ENCODE measurements at regions not wholly inside any gene's neighbourhood (a gene's known extent, or its start where the extent isn't known, plus 50 kb on each side); places are given as distances from the start of the nearest gene placed in this dataset.

GRCh38 chr2:157952558-157952957, 76.4 kb upstream of the ACVR1 start:
- CTCF ChIA-PET = no interaction called here
- TF ChIP-seq CTCF (conservative IDR thresholded peaks at IDR 0.05; ENCODE audit: low read depth, low read length) (no peak), EZH2phosphoT487 (IDR thresholded peaks at IDR 0.05; ENCODE audit: borderline replicate concordance, low read length) (no peak), EZH2 (IDR thresholded peaks at IDR 0.05; ENCODE audit: low read length, unreplicated experiment) (no peak)
- H3K36me3 ChIP-seq (ENCODE audit: low read depth, low read length) = no peaks in the 10 kb centered on the region
- no peaks in the 10 kb centered on the region for H3K79me2 ChIP-seq (ENCODE audit: low read length)
- H3K9ac ChIP-seq (ENCODE audit: low read length) = no peak overlapping the region
- no peaks in the 10 kb centered on the region for H3K4me1 ChIP-seq (ENCODE audit: insufficient read depth, low read length)
- no TSS peak for BruUV-seq (replicated peaks)
- H3K4me3 ChIP-seq (ENCODE audit: low read length) = no peak overlapping the region
- no peaks in the 10 kb centered on the region for H4K20me1 ChIP-seq (ENCODE audit: low read length)
- no peak overlapping the region for H2AFZ ChIP-seq (ENCODE audit: low read length)
- H3K4me2 ChIP-seq (ENCODE audit: low read length) = no peak overlapping the region
- H3F3A ChIP-seq (ENCODE audit: low read length, unreplicated experiment) = no peaks in the 10 kb centered on the region
- intact Hi-C loops (cut with micrococcal nuclease) = no loop called here
- no peaks in the 10 kb centered on the region for H3K27me3 ChIP-seq (ENCODE audit: low read length)
- H3K9me3 ChIP-seq (ENCODE audit: low read length) = peaks cover 4% of the 10 kb centered on the region; the same call in 1 of the 2 replicates
- H3K9me2 ChIP-seq (replicated peaks; ENCODE audit: low read length) = no peaks in the 10 kb centered on the region
- POLR2A ChIA-PET (ENCODE audit: unreplicated experiment) = no interaction called here
- DNase-seq (no peak), ATAC-seq (no peak)
- no peak overlapping the region for H3K27ac ChIP-seq (ENCODE audit: low read length)

GRCh38 chr2:157948856-157949255, 72.7 kb upstream of the ACVR1 start:
- ATAC-seq (no peak), DNase-seq (no peak)
- Histone ChIP-seq H4K20me1 (ENCODE audit: low read length) (no peaks in the 10 kb centered on the region), H3K9me3 (ENCODE audit: low read length) (no peaks in the 10 kb centered on the region), H3K27me3 (ENCODE audit: low read length) (no peaks in the 10 kb centered on the region), H3K4me3 (ENCODE audit: low read length) (no peak overlapping the region), H3K36me3 (ENCODE audit: low read depth, low read length) (no peaks in the 10 kb centered on the region), H3F3A (ENCODE audit: low read length, unreplicated experiment) (no peaks in the 10 kb centered on the region), H3K27ac (ENCODE audit: low read length) (no peak overlapping the region), H3K4me2 (ENCODE audit: low read length) (no peak overlapping the region), H2AFZ (ENCODE audit: low read length) (no peak overlapping the region), H3K79me2 (ENCODE audit: low read length) (no peaks in the 10 kb centered on the region), H3K4me1 (ENCODE audit: insufficient read depth, low read length) (no peaks in the 10 kb centered on the region), H3K9ac (ENCODE audit: low read length) (no peak overlapping the region), H3K9me2 (replicated peaks; ENCODE audit: low read length) (no peaks in the 10 kb centered on the region)
- intact Hi-C loops (cut with micrococcal nuclease) = no loop called here
- no peak for TF ChIP-seq EZH2phosphoT487 (IDR thresholded peaks at IDR 0.05; ENCODE audit: borderline replicate concordance, low read length)
- TF ChIP-seq EZH2 (IDR thresholded peaks at IDR 0.05; ENCODE audit: low read length, unreplicated experiment) = no peak
- no peak for TF ChIP-seq CTCF (conservative IDR thresholded peaks at IDR 0.05; ENCODE audit: low read depth, low read length)
- POLR2A ChIA-PET (ENCODE audit: unreplicated experiment) = no interaction called here
- no TSS peak for BruUV-seq (replicated peaks)
- CTCF ChIA-PET = no interaction called here

- TF ChIP-seq EZH2 (IDR thresholded peaks at IDR 0.05; ENCODE audit: low read length, unreplicated experiment) (no peak), EZH2phosphoT487 (IDR thresholded peaks at IDR 0.05; ENCODE audit: borderline replicate concordance, low read length) (no peak), CTCF (conservative IDR thresholded peaks at IDR 0.05; ENCODE audit: low read depth, low read length) (no peak)
Observed at GRCh38 chr2:157946919-157947557, 70.9 kb upstream of the ACVR1 start.

More at GRCh38 chr2:157946919-157947557, 70.9 kb upstream of the ACVR1 start:
- H3F3A ChIP-seq (ENCODE audit: low read length, unreplicated experiment) = no peaks in the 10 kb centered on the region
- H3K9me3 ChIP-seq (ENCODE audit: low read length) = no peaks in the 10 kb centered on the region
- no peak overlapping the region for H3K27ac ChIP-seq (ENCODE audit: low read length)
- H2AFZ ChIP-seq (ENCODE audit: low read length) = no peak overlapping the region
- BruUV-seq (replicated peaks) = no TSS peak
- CTCF ChIA-PET = no interaction called here
- POLR2A ChIA-PET (ENCODE audit: unreplicated experiment) = no interaction called here
- H3K79me2 ChIP-seq (ENCODE audit: low read length) = no peaks in the 10 kb centered on the region
- no peaks in the 10 kb centered on the region for H3K4me1 ChIP-seq (ENCODE audit: insufficient read depth, low read length)
- no peaks in the 10 kb centered on the region for H3K27me3 ChIP-seq (ENCODE audit: low read length)
- no peak overlapping the region for H3K4me2 ChIP-seq (ENCODE audit: low read length)
- DNase-seq = no peak
- H3K9ac ChIP-seq (ENCODE audit: low read length) = no peak overlapping the region
- H4K20me1 ChIP-seq (ENCODE audit: low read length) = no peaks in the 10 kb centered on the region
- intact Hi-C loops (cut with micrococcal nuclease) = no loop called here
- no peaks in the 10 kb centered on the region for H3K9me2 ChIP-seq (replicated peaks; ENCODE audit: low read length)
- H3K4me3 ChIP-seq (ENCODE audit: low read length) = no peak overlapping the region
- no peaks in the 10 kb centered on the region for H3K36me3 ChIP-seq (ENCODE audit: low read depth, low read length)
- no peak for ATAC-seq

Data from PC-3 (cell line).